SKM-1 (cell line): ENCODE measurements at regions not wholly inside any gene's neighbourhood (a gene's known extent, or its start where the extent isn't known, plus 50 kb on each side); places are given as distances from the start of the nearest gene placed in this dataset.

Experiments
- DNase-seq: peaks from one replicate; lab custom pipeline; 2025; ENCODE audit not compliant: unreplicated experiment; lab: John Stamatoyannopoulos, UW

GRCh38 chr4:43343298-43343697 is 450.8 kb downstream of the GRXCR1 start:
- DNase-seq: no peak

GRCh38 chr4:43345323-43345925 is 452.9 kb downstream of the GRXCR1 start:
- DNase-seq: no peak

GRCh38 chr4:43348591-43348990 is 456.1 kb downstream of the GRXCR1 start:
- DNase-seq: no peak

GRCh38 chr4:43351970-43352806 is 459.7 kb downstream of the GRXCR1 start:
- DNase-seq: no peak

GRCh38 chr4:43352859-43353258 is 460.3 kb downstream of the GRXCR1 start:
- DNase-seq: no peak

- no peak for DNase-seq
Observed at GRCh38 chr4:43353552-43353951, 461.0 kb downstream of the GRXCR1 start.

- DNase-seq: no peak
Observed at GRCh38 chr4:43356786-43357185, 464.3 kb downstream of the GRXCR1 start.

GRCh38 chr4:43357252-43357974 is 464.9 kb downstream of the GRXCR1 start:
- no peak for DNase-seq

- DNase-seq: no peak
Observed at GRCh38 chr4:43360296-43360695, 467.8 kb downstream of the GRXCR1 start.

- no peak for DNase-seq
Observed at GRCh38 chr4:43362875-43363636, 470.5 kb downstream of the GRXCR1 start.

GRCh38 chr4:43369036-43369594 is 476.6 kb downstream of the GRXCR1 start:
- DNase-seq: no peak

GRCh38 chr4:43373201-43373600 is 480.7 kb downstream of the GRXCR1 start:
- DNase-seq: no peak

GRCh38 chr4:43374216-43374751 is 481.8 kb downstream of the GRXCR1 start:
- no peak for DNase-seq

GRCh38 chr4:43379016-43379415 is 486.5 kb downstream of the GRXCR1 start:
- no peak for DNase-seq

- DNase-seq: no peak
Observed at GRCh38 chr4:43380093-43380492, 487.6 kb downstream of the GRXCR1 start.

- no peak for DNase-seq
Observed at GRCh38 chr4:43391069-43391468, 498.6 kb downstream of the GRXCR1 start.

- no peak for DNase-seq
Observed at GRCh38 chr4:43394976-43395375, 502.5 kb downstream of the GRXCR1 start.

GRCh38 chr4:43399726-43400125 is 507.2 kb downstream of the GRXCR1 start:
- DNase-seq: no peak

GRCh38 chr4:43402393-43402792 is 509.9 kb downstream of the GRXCR1 start:
- no peak for DNase-seq

GRCh38 chr4:43410636-43411035 is 518.1 kb downstream of the GRXCR1 start:
- DNase-seq: no peak

GRCh38 chr4:43411226-43411625 is 518.7 kb downstream of the GRXCR1 start:
- DNase-seq: no peak
